ENCODE measurements at regions not wholly inside any gene's neighbourhood (a gene's known extent, or its start where the extent isn't known, plus 50 kb on each side); places are given as distances from the start of the nearest gene placed in this dataset.

DNA sequence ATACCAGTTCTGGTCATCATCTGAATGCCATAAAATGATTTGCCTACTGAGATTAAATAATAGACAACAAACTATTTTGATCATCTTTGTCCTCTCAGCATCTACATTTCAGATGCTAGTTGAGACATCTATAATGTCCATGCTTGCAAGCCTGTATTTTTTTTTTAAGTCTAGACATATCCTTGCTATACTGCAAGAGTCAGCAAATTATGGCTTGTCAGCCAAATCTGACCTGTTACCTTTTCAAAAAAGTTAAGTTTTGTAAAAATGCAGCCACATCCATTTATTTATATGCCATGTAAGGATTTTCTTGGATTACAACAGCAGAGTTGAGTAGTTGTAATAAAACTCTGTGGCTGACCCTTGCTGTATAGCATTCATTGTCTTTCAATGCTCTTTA is 1355.7 kb upstream of the FAM98A start:
- Mint-ChIP-seq H3K4me1 (ENCODE audit: low read depth, unreplicated experiment) (no peaks in the 10 kb centered on the region), H3K36me3 (ENCODE audit: low read depth, unreplicated experiment) (no peaks in the 10 kb centered on the region), H3K27me3 (ENCODE audit: low read depth, unreplicated experiment) (no peaks in the 10 kb centered on the region), H3K9me3 (ENCODE audit: unreplicated experiment) (no peaks in the 10 kb centered on the region), H3K27ac (ENCODE audit: unreplicated experiment) (no peak overlapping the region), H3K4me3 (ENCODE audit: unreplicated experiment) (no peak overlapping the region)
- H3K4me2 ChIP-seq (ENCODE audit: low read length) = no peak overlapping the region
- H4K20me1 ChIP-seq (ENCODE audit: insufficient read depth, low read length) = no peaks in the 10 kb centered on the region
- no peak overlapping the region for H3K27ac ChIP-seq (ENCODE audit: low read depth, low read length)
- no peak overlapping the region for H3K9ac ChIP-seq (ENCODE audit: low read length)
- no peaks in the 10 kb centered on the region for H3K79me2 ChIP-seq (ENCODE audit: insufficient read depth, low read length)
- no peaks in the 10 kb centered on the region for H3K27me3 ChIP-seq (ENCODE audit: insufficient read depth, low read length)
- no peak overlapping the region for H2AFZ ChIP-seq (ENCODE audit: low read depth, low read length)
- H3K36me3 ChIP-seq (ENCODE audit: insufficient read depth, low read length) = no peaks in the 10 kb centered on the region
- H3K9me3 ChIP-seq (ENCODE audit: insufficient read depth, low read depth, low read length) = no peaks in the 10 kb centered on the region
- TF ChIP-seq, protein P1, sequence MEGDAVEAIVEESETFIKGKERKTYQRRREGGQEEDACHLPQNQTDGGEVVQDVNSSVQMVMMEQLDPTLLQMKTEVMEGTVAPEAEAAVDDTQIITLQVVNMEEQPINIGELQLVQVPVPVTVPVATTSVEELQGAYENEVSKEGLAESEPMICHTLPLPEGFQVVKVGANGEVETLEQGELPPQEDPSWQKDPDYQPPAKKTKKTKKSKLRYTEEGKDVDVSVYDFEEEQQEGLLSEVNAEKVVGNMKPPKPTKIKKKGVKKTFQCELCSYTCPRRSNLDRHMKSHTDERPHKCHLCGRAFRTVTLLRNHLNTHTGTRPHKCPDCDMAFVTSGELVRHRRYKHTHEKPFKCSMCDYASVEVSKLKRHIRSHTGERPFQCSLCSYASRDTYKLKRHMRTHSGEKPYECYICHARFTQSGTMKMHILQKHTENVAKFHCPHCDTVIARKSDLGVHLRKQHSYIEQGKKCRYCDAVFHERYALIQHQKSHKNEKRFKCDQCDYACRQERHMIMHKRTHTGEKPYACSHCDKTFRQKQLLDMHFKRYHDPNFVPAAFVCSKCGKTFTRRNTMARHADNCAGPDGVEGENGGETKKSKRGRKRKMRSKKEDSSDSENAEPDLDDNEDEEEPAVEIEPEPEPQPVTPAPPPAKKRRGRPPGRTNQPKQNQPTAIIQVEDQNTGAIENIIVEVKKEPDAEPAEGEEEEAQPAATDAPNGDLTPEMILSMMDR (IDR thresholded peaks at IDR 0.05; ENCODE audit: insufficient read depth, low read depth, low read length) = no peak
- TF ChIP-seq EZH2 (IDR thresholded peaks at IDR 0.05; ENCODE audit: insufficient read depth, low read length) = no peak
- no peak for FAIRE-seq
- H3K4me1 ChIP-seq (ENCODE audit: insufficient read depth, low read length) = no peaks in the 10 kb centered on the region
- H3K4me3 ChIP-seq (ENCODE audit: insufficient read depth, low read depth, low read length) = no peak overlapping the region
- DNase-seq (ENCODE audit: low read depth) = no peak

DNA sequence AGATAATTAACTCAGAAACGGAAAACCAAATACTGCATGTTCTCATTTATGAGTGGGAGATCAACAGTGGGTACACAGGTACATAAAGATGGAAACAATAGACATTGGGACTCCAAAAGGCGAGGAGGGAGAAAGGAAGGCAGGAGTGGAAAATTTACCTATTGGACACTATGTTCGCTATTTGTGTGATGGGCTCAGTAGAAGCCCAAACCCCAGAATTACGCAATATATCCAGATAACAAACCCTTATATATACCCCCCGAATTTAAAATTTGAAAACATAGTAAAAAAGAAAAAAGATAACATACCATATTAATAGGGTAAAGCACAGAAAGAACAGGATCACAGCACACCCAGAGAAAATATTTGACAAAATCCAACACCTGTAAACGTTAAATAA is 1351.7 kb upstream of the FAM98A start:
- TF ChIP-seq, protein P1 (IDR thresholded peaks at IDR 0.05; ENCODE audit: insufficient read depth, low read depth, low read length) = no peak
- TF ChIP-seq EZH2 (IDR thresholded peaks at IDR 0.05; ENCODE audit: insufficient read depth, low read length) = no peak
- no peak overlapping the region for H3K4me3 Mint-ChIP-seq (ENCODE audit: unreplicated experiment)
- no peak for FAIRE-seq

DNA sequence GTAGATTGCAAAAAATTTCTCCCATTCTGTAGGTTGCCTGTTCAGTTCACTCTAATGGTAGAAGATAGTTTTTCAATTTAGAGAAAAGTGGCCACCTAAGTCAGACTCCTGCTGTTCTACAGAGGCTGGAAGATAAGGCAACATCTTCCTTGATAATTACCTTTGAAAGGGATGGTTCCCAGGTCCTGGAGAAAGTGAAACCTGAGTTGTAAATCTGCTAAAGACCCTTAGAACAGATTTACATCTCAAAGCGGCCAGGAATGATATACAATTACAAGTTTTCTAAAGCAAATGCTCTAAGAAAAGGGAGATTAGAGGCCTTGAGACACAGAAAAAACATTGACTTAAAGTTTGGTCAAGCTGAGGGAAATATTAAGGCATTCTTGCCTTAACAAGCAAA is 1350.2 kb upstream of the FAM98A start:
- Histone ChIP-seq H2AFZ (ENCODE audit: low read depth, low read length) (no peak overlapping the region), H3K4me1 (ENCODE audit: insufficient read depth, low read length) (no peaks in the 10 kb centered on the region), H3K4me2 (ENCODE audit: low read length) (no peak overlapping the region), H3K4me3 (ENCODE audit: insufficient read depth, low read depth, low read length) (no peak overlapping the region), H3K9me3 (ENCODE audit: insufficient read depth, low read depth, low read length) (no peaks in the 10 kb centered on the region), H3K27me3 (ENCODE audit: insufficient read depth, low read length) (no peaks in the 10 kb centered on the region), H3K36me3 (ENCODE audit: insufficient read depth, low read length) (no peaks in the 10 kb centered on the region), H4K20me1 (ENCODE audit: insufficient read depth, low read length) (no peaks in the 10 kb centered on the region), H3K9ac (ENCODE audit: low read length) (no peak overlapping the region), H3K79me2 (ENCODE audit: insufficient read depth, low read length) (no peaks in the 10 kb centered on the region), H3K27ac (ENCODE audit: low read depth, low read length) (no peak overlapping the region)
- H3K9me3 Mint-ChIP-seq (ENCODE audit: unreplicated experiment) = no peaks in the 10 kb centered on the region
- H3K27ac Mint-ChIP-seq (ENCODE audit: unreplicated experiment) = no peak overlapping the region
- FAIRE-seq (no peak), DNase-seq (ENCODE audit: low read depth) (no peak)
- no peak for TF ChIP-seq EZH2 (IDR thresholded peaks at IDR 0.05; ENCODE audit: insufficient read depth, low read length)
- TF ChIP-seq, protein P1 (IDR thresholded peaks at IDR 0.05; ENCODE audit: insufficient read depth, low read depth, low read length) = no peak
- no peaks in the 10 kb centered on the region for H3K27me3 Mint-ChIP-seq (ENCODE audit: low read depth, unreplicated experiment)
- H3K36me3 Mint-ChIP-seq (ENCODE audit: low read depth, unreplicated experiment) = no peaks in the 10 kb centered on the region
- no peak overlapping the region for H3K4me3 Mint-ChIP-seq (ENCODE audit: unreplicated experiment)
- H3K4me1 Mint-ChIP-seq (ENCODE audit: low read depth, unreplicated experiment) = no peaks in the 10 kb centered on the region

More for the DNA sequence above, 1351.7 kb upstream of the FAM98A start:
- no peaks in the 10 kb centered on the region for H3K79me2 ChIP-seq (ENCODE audit: insufficient read depth, low read length)
- Mint-ChIP-seq H3K36me3 (ENCODE audit: low read depth, unreplicated experiment) (no peaks in the 10 kb centered on the region), H3K27ac (ENCODE audit: unreplicated experiment) (no peak overlapping the region), H3K27me3 (ENCODE audit: low read depth, unreplicated experiment) (no peaks in the 10 kb centered on the region), H3K4me1 (ENCODE audit: low read depth, unreplicated experiment) (no peaks in the 10 kb centered on the region), H3K9me3 (ENCODE audit: unreplicated experiment) (no peaks in the 10 kb centered on the region)
- H3K9ac ChIP-seq (ENCODE audit: low read length) = no peak overlapping the region
- H4K20me1 ChIP-seq (ENCODE audit: insufficient read depth, low read length) = no peaks in the 10 kb centered on the region
- H3K27ac ChIP-seq (ENCODE audit: low read depth, low read length) = no peak overlapping the region
- H3K4me3 ChIP-seq (ENCODE audit: insufficient read depth, low read depth, low read length) = no peak overlapping the region
- no peak overlapping the region for H3K4me2 ChIP-seq (ENCODE audit: low read length)
- H3K27me3 ChIP-seq (ENCODE audit: insufficient read depth, low read length) = no peaks in the 10 kb centered on the region
- no peaks in the 10 kb centered on the region for H3K4me1 ChIP-seq (ENCODE audit: insufficient read depth, low read length)
- no peak for DNase-seq (ENCODE audit: low read depth)
- H2AFZ ChIP-seq (ENCODE audit: low read depth, low read length) = no peak overlapping the region
- no peaks in the 10 kb centered on the region for H3K9me3 ChIP-seq (ENCODE audit: insufficient read depth, low read depth, low read length)
- no peaks in the 10 kb centered on the region for H3K36me3 ChIP-seq (ENCODE audit: insufficient read depth, low read length)
